Suprapubic skin (tissue), 3 donors: ENCODE measurements at regions not wholly inside any gene's neighbourhood (a gene's known extent, or its start where the extent isn't known, plus 50 kb on each side); places are given as distances from the start of the nearest gene placed in this dataset.

Source experiments
- CTCF ChIP-seq, 2 donors: fragments of 200-600 bp in 1 of 2; fragments of 450-650 bp in 1 of 2; sonication (generic) in 1 of 2; IDR thresholded peaks; one replicate each; pipeline ENCODE4 v1.5.1; 2016 to 2019; ENCODE audit warnings: antibody characterized with exemption in 2 of 2, mild to moderate bottlenecking in 1 of 2, moderate library complexity in 1 of 2
- POLR2A ChIP-seq, 2 donors: fragments of 450-650 bp; IDR thresholded peaks; one replicate each; pipeline ENCODE4 v1.6.1; 2017; ENCODE audit warnings: antibody characterized with exemption in 2 of 2, mild to moderate bottlenecking in 2 of 2, moderate library complexity in 2 of 2

- TF ChIP-seq CTCF (IDR thresholded peaks at IDR 0.05) (no peak), POLR2A (IDR thresholded peaks at IDR 0.05) (no peak)
These were observed 167.2 kb downstream of the DDX1 start for GRCh38 chr2:15758848-15759247.
